Activated CD8-positive, alpha-beta T cell treated with anti-CD3 and anti-CD28 coated beads, Interleukin-2, amount 10 ng/mL, durations not matched to agents 7 days and 5 days (primary cell): ENCODE measurements at regions not wholly inside any gene's neighbourhood (a gene's known extent, or its start where the extent isn't known, plus 50 kb on each side); places are given as distances from the start of the nearest gene placed in this dataset.

Experiments used
- ATAC-seq: fragments of 150-1000 bp; cut with Tn5 transposase; one replicate; pipeline ENCODE4 v1.10.0; 2021; ENCODE audit warnings: moderate library complexity
- CTCF ChIA-PET: fragments of 350-600 bp; sonication (Branson Sonifier 250); formaldehyde crosslinking; loops from one replicate; lab custom pipeline; 2021; ENCODE audit warnings: antibody characterized with exemption; lab: Charles Lee
- POLR2A ChIA-PET: fragments of 350-600 bp; sonication (Branson Sonifier 250); formaldehyde crosslinking; loops from one replicate; lab custom pipeline; 2021; ENCODE audit warnings: antibody characterized with exemption; lab: Charles Lee
- DNase-seq: peaks from one replicate; pipeline ENCODE4 v3.0.0-alpha.2; 2020
- H3K27ac Mint-ChIP-seq: one replicate; pipeline ENCODE4 v1.8.0; 2021; ENCODE audit warnings: mild to moderate bottlenecking, mixed read lengths
- H3K27me3 Mint-ChIP-seq: one replicate; pipeline ENCODE4 v1.8.0; 2021; ENCODE audit warnings: low read depth, mixed read lengths
- H3K36me3 Mint-ChIP-seq: one replicate; pipeline ENCODE4 v1.8.0; 2021; ENCODE audit warnings: low read depth, mixed read lengths
- H3K4me1 Mint-ChIP-seq: one replicate; pipeline ENCODE4 v1.8.0; 2021; ENCODE audit warnings: low read depth, mixed read lengths
- H3K4me3 Mint-ChIP-seq: one replicate; pipeline ENCODE4 v1.8.0; 2021; ENCODE audit warnings: mild to moderate bottlenecking, mixed read lengths
- H3K9me3 Mint-ChIP-seq: one replicate; pipeline ENCODE4 v1.8.0; 2022; ENCODE audit warnings: mixed read lengths; ENCODE audit not compliant: insufficient read depth

DNA sequence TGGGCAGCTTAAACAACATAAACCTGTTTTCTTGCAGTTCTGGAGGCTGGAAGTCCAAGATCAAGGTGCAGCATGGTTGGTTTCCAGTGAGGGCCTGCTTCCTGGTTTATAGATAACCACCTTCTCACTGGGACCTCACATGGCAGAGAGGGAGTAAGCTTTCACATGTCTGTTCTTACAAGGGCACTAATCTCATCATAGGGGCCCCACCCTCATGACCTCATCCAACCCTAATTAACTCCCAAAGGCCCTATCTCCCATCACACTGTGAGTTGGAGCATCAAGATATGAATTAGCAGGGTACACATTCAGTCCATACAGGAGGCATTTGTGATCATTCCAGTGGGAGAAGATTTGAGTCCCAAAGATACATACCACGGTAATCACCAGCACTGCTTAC lies 50.5 kb upstream of the GRIN2A start:
- Mint-ChIP-seq H3K27me3 (peaks cover 3% of the 10 kb centered on the region), H3K4me3 (no peak overlapping the region), H3K4me1 (peaks cover 5% of the 10 kb centered on the region), H3K36me3 (no peaks in the 10 kb centered on the region), H3K27ac (no peak overlapping the region), H3K9me3 (no peaks in the 10 kb centered on the region)
- ChIA-PET POLR2A (no interaction called here), CTCF (no interaction called here)
- no peak for DNase-seq
- ATAC-seq = no peak

DNA sequence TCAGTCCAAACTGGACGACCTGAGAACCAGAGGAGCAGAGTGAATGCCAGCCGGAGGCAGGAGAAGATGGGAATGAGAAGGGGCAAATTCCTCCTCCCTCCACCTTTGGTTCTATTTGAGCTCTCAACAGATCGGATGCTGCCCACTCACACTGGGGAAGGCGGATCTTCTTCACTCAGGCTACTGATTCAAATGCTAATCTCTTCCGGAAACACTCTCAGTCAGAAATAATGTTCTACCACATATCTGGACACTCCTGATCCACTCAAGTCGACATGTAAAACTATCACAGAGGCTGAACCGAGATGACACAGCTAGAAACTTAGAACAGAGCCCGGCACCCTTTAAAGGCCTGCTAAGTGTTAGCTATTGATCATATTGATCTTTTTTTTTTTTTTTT lies 57.4 kb upstream of the GRIN2A start:
- H3K36me3 Mint-ChIP-seq = no peaks in the 10 kb centered on the region
- CTCF ChIA-PET = no interaction called here

DNA sequence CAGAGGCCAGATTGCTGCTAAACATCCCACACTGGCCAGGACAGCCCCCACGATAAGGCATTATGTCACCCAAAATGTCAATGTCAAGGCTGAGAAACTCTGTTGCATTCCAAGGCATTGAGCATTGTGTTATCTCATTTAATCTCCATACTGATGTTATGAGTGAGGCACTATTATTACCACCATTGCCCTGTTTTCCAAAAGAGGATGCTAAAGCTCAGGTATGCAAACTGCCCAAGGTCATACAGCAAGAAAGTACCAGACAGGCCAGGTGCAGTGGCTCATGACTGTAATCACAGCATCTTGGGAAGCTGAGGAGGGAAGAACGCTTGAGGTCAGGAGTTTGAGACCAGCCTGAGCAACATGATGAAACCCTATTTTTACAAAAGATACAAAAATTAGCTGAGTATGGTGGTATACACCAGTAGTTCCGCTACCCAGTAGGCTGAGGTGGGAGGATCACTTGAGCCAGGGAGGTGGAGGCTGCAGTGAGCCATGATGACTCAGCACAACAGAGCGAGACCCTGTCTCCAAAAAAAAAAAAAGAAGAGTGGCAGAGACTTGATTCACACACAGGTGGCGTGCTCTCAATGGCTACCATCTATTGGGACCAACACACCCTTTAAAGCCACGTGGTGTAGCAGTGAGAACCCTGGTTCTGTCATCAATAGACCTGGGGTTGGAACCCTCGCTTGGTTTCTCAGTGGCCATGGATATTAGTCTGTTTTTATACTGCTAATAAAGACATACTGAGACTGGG lies 58.8 kb upstream of the GRIN2A start:
- Mint-ChIP-seq H3K36me3 (no peaks in the 10 kb centered on the region), H3K4me1 (no peaks in the 10 kb centered on the region), H3K4me3 (no peak overlapping the region), H3K27me3 (peaks cover 3% of the 10 kb centered on the region), H3K27ac (no peak overlapping the region), H3K9me3 (no peaks in the 10 kb centered on the region)
- DNase-seq = no peak
- POLR2A ChIA-PET = no interaction called here
- ATAC-seq = no peak
- CTCF ChIA-PET = no interaction called here

More for the DNA sequence above, 57.4 kb upstream of the GRIN2A start:
- no peak overlapping the region for H3K27ac Mint-ChIP-seq
- H3K4me3 Mint-ChIP-seq = no peak overlapping the region
- ATAC-seq (no peak), DNase-seq (no peak)
- peaks cover 3% of the 10 kb centered on the region for H3K27me3 Mint-ChIP-seq
- POLR2A ChIA-PET = no interaction called here
- no peaks in the 10 kb centered on the region for H3K4me1 Mint-ChIP-seq
- H3K9me3 Mint-ChIP-seq = no peaks in the 10 kb centered on the region

DNA sequence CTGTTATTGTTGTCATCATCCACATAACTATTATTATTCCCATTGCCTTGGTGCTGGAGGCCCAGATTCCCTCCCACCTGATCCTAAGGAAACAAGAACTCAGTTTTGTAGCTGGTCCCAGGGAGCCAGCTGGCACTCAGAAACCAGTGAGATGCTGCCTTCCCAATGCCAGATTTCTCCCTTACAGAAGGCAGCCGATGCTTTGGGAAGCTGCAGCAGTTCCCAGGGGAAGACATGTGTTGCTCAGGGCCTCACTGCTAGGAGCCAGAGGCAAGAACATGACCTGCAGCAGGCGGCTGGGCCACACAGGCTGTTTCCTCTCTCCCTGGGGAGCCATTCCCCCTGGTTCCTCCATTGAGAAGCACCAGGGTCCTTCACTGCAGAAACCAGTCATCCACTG lies 59.9 kb upstream of the GRIN2A start:
- ChIA-PET CTCF (no interaction called here), POLR2A (no interaction called here)
- no peak for ATAC-seq
- no peaks in the 10 kb centered on the region for H3K36me3 Mint-ChIP-seq
- no peak overlapping the region for H3K27ac Mint-ChIP-seq
- DNase-seq = no peak
- H3K4me1 Mint-ChIP-seq = no peaks in the 10 kb centered on the region
- H3K27me3 Mint-ChIP-seq = no peaks in the 10 kb centered on the region
- H3K9me3 Mint-ChIP-seq = no peaks in the 10 kb centered on the region
- no peak overlapping the region for H3K4me3 Mint-ChIP-seq

DNA sequence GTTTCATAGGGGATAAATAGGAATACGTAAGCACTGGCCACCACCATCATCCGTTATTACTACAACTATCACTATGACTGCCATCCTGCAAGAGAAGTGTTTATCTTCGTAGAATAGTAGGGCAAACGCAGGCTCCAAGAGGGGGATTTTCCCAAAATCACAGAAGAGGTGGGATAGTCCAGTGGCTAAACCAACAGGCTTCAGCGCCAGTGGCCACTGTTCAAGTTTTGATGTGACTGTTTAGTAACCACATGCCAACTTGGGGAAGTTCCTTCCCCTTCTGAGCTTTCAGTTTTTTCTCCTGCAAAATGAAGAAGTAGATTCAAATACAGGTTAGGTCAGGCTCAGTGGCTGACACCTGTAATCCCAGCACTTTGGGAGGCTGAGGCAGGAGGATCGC lies 60.7 kb upstream of the GRIN2A start:
- Mint-ChIP-seq H3K27ac (no peak overlapping the region), H3K9me3 (no peaks in the 10 kb centered on the region), H3K27me3 (no peaks in the 10 kb centered on the region), H3K36me3 (no peaks in the 10 kb centered on the region), H3K4me1 (no peaks in the 10 kb centered on the region), H3K4me3 (no peak overlapping the region)
- DNase-seq = no peak
- CTCF ChIA-PET = no interaction called here
- ATAC-seq = no peak
- POLR2A ChIA-PET = no interaction called here

DNA sequence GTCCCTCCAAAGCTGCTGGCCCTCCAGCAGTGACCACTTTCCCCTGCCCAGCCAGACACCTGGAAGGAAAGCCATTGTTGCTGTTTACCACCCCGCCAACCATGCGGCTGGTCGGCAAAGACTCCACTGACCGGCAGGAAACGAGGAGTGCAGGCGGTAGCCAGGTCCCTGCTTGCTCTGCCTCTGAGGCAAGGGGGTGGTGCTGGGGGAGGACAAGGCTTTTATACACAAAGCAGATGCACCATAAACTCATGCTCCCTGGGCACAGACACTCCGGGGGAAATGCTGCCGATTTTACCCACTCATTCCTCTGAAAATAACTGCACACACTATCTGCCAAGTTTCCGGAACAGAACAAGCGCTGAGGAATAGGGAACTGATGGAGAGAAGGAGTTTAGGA lies 62.8 kb upstream of the GRIN2A start:
- ChIA-PET CTCF (no interaction called here), POLR2A (no interaction called here)
- no peaks in the 10 kb centered on the region for H3K36me3 Mint-ChIP-seq

DNA sequence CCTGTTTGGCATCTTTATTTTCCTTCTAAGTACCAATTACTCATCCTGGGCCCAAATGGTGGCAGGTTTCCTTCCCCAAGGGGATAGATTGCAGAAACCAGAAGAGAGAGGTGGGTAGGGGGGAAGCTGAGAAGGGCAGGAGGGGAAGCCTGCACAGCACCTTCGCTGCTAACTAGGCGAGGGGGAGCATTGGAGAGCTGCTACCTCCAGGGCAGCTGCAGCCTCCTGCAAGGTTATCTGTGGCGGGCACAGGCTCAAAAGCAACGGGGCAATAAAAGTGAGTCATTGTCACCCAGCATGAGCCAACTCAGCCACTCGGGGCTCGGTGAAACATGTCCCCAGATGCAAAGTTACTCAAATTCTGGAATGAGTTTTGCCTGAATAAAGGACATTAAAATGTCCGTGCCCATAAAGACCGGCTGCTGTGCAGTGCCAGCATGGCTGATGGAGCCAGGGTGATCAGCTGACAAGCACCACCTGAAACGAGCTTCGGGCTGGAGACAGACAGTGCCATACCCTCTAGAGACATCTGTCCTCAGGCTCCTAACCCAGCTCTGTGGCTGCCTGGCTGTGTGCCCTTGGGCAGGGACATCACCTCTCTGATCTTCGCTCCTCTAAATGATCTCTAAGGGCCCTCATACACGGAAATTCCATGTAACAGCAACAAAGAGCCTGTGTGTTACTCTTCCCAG lies 68.1 kb upstream of the GRIN2A start:
- POLR2A ChIA-PET = no interaction called here
- H3K36me3 Mint-ChIP-seq = no peaks in the 10 kb centered on the region
- CTCF ChIA-PET = interaction anchor here (2.2 kb wide), 1 partner anchor 260 kb away, joined by 8 read pairs; no protein-coding TSS in a partner anchor
- no peak overlapping the region for H3K27ac Mint-ChIP-seq
- no peak for ATAC-seq
- H3K4me1 Mint-ChIP-seq = no peaks in the 10 kb centered on the region
- H3K4me3 Mint-ChIP-seq = no peak overlapping the region
- H3K9me3 Mint-ChIP-seq = no peaks in the 10 kb centered on the region
- H3K27me3 Mint-ChIP-seq = peaks cover 3% of the 10 kb centered on the region
- no peak for DNase-seq

More for the DNA sequence above, 62.8 kb upstream of the GRIN2A start:
- Mint-ChIP-seq H3K27ac (no peak overlapping the region), H3K27me3 (no peaks in the 10 kb centered on the region), H3K4me3 (no peak overlapping the region), H3K9me3 (no peaks in the 10 kb centered on the region), H3K4me1 (no peaks in the 10 kb centered on the region)
- ATAC-seq (no peak), DNase-seq (no peak)

DNA sequence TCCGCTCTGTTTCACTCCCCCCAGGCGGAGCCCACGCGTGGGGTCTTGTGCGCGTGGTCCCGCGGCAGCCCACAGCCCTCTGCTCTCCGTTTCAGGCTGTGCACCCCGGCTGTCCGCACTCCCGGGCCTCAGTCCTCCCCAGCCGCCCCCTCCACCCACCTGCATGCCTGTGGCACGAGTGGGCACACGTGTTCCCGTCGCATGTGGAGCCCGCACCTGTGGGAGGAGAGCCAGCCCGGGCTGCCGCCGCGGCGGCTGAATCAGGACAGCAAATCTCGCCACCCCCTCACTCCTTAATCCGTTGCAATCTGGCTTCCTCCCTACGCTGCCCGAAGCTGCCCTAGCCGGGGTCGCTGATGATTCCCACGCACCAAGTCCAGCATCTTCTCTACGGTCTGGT lies 69.9 kb upstream of the GRIN2A start:
- H3K27ac Mint-ChIP-seq = no peak overlapping the region
- peaks cover 6% of the 10 kb centered on the region for H3K4me1 Mint-ChIP-seq
- POLR2A ChIA-PET = no interaction called here
- ATAC-seq = no peak
- no peaks in the 10 kb centered on the region for H3K36me3 Mint-ChIP-seq
- peaks cover 5% of the 10 kb centered on the region for H3K27me3 Mint-ChIP-seq
- no peak for DNase-seq
- CTCF ChIA-PET = interaction anchor here (2.2 kb wide), 1 partner anchor 258 kb away, joined by 8 read pairs; no protein-coding TSS in a partner anchor
- no peak overlapping the region for H3K4me3 Mint-ChIP-seq
- H3K9me3 Mint-ChIP-seq = no peaks in the 10 kb centered on the region

DNA sequence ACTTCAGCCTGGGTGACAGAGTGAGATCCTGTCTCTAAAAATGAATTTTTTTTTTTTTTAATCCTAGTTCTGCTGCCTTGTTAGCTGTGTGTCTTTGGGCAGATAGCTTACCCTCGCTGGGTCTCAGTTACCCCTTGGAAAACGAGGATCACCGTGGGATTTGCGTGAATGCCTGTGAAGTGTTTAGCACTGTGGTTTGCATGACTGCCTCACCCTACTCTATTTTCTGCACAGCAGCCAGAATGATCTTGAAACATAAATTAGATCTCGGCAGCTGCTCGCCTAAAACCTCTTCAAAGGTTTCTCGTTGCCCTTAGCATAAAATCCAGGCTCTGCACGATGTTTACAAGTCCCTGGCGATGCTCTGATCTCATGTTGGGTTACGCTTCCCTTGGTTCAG lies 71.2 kb upstream of the GRIN2A start:
- peaks cover 5% of the 10 kb centered on the region for H3K27me3 Mint-ChIP-seq
- no peak overlapping the region for H3K27ac Mint-ChIP-seq
- H3K36me3 Mint-ChIP-seq = no peaks in the 10 kb centered on the region
- ChIA-PET POLR2A (no interaction called here), CTCF (interaction anchor here (1.0 to 1.3 kb wide), 2 partner anchors 256 to 260 kb away, joined by 3 read pairs; no protein-coding TSS in a partner anchor)
- no peaks in the 10 kb centered on the region for H3K9me3 Mint-ChIP-seq
- peaks cover 8% of the 10 kb centered on the region for H3K4me1 Mint-ChIP-seq
- no peak for ATAC-seq
- no peak for DNase-seq
- H3K4me3 Mint-ChIP-seq = no peak overlapping the region

DNA sequence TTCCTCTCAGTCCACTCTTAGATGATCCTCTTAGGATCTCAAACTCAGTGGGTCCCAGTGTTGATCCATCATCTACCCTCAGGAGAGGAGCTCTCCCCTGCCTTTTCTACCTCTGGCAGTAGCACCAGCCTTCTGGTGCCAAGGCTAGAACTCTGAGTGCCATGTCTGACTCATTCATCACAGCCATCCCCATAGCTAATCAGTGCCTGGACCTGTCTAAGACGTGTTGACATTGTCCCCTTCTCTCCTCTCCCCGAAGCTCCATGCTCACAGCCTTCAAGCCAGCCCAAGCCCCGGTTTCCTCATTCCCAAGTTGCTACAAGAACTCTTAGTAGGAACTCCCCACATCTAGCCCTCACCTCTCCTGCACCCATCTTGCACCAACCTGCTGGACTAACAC lies 73.5 kb upstream of the GRIN2A start:
- CTCF ChIA-PET = interaction anchor here (1.2 to 3.9 kb wide), 6 partner anchors 59 to 481 kb away, joined by 3 to 47 read pairs (median 6); no protein-coding TSS in a partner anchor
- Mint-ChIP-seq H3K36me3 (no peaks in the 10 kb centered on the region), H3K4me1 (peaks cover 8% of the 10 kb centered on the region), H3K27me3 (peaks cover 7% of the 10 kb centered on the region), H3K27ac (no peak overlapping the region), H3K4me3 (no peak overlapping the region), H3K9me3 (no peaks in the 10 kb centered on the region)
- no peak for ATAC-seq
- DNase-seq = no peak
- POLR2A ChIA-PET = no interaction called here

DNA sequence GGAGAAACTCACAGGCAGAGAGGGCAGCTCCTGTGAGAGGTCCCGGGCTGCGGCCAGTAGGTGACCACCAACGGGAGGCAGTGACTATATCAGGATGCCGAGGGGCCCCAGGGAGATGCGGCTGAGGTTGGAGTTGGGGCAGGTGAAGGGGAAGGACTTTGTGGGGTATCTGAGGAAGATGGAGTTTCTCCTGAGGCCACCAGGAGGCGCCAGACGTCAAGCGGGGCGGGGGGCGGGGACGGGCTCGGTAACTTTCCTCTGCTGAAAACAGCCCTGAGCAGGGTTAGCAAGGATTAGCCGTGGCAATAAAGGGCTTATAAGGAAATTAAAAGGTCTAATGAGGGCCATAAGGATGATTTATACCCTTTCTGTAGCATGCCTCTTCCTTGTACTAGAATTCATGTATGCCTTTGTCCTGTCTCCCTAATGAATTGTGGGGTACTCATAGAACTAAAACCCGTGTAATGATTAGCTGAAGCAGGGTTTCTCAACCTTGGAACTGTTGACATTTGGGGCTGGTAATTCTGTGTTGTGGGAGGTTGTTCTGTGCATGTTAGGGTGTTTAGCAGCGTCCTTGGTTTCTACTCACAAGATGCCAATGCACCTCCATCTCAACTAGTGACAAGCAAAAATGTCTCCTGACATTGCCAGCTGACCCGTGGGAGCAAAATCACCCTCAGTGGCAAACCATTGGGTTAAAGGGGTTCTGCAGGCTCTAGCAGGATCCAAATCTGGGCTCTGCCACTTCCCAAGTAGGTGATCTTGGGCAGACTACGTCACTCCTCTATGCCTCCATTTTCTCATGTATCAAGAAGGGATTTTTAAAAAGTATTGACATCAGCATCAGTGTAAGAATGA lies 74.8 kb upstream of the GRIN2A start:
- no peaks in the 10 kb centered on the region for H3K36me3 Mint-ChIP-seq
- peak; percentile 59 for DNase-seq
- H3K27ac Mint-ChIP-seq = no peak overlapping the region

More for the DNA sequence above, 74.8 kb upstream of the GRIN2A start:
- H3K9me3 Mint-ChIP-seq = no peaks in the 10 kb centered on the region
- POLR2A ChIA-PET = no interaction called here
- CTCF ChIA-PET = interaction anchor here (0.7 to 3.9 kb wide), 20 partner anchors 8 to 482 kb away, joined by 3 to 47 read pairs (median 4); no protein-coding TSS in a partner anchor
- peaks cover 8% of the 10 kb centered on the region for H3K4me1 Mint-ChIP-seq
- no peak overlapping the region for H3K4me3 Mint-ChIP-seq
- peak; percentile 63 for ATAC-seq
- H3K27me3 Mint-ChIP-seq = peaks cover 7% of the 10 kb centered on the region
